ENCODE measurements at regions not wholly inside any gene's neighbourhood (a gene's known extent, or its start where the extent isn't known, plus 50 kb on each side); places are given as distances from the start of the nearest gene placed in this dataset.

DNA sequence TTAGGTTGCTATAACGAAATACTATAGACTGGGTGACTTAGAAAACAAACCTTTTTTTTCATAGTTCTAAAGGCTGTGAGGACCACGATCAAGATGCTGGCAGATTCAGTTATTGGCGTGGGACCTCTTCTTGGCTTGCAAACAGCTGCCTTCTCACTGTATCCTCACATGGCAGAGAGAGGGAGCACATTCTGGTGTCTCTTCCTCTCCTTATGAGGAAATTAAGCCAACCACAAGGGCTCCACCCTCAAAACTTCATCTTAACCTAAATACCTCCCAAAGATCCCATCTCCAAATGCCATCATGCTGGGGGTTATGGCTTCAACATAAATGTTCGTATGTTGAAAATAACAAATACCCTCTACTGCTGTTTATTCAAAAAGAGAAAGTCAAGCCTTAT lies 197.1 kb downstream of the CEMIP2 start:
- DNase-seq (ENCODE audit: low spot score in 2 of 2): no peak
- H3K36me3 ChIP-seq: no peaks in the 10 kb centered on the region
- H3K4me1 ChIP-seq: no peaks in the 10 kb centered on the region
- WGBS: 75% methylated on average over 4 of the region's 4 CpGs
- no peaks in the 10 kb centered on the region for H3K27me3 ChIP-seq
- TF ChIP-seq POLR2A (IDR thresholded peaks at IDR 0.05) (no peak), POLR2AphosphoS5 (IDR thresholded peaks at IDR 0.05) (no peak), EP300 (IDR thresholded peaks at IDR 0.05) (no peak)
- TF ChIP-seq, protein P1, sequence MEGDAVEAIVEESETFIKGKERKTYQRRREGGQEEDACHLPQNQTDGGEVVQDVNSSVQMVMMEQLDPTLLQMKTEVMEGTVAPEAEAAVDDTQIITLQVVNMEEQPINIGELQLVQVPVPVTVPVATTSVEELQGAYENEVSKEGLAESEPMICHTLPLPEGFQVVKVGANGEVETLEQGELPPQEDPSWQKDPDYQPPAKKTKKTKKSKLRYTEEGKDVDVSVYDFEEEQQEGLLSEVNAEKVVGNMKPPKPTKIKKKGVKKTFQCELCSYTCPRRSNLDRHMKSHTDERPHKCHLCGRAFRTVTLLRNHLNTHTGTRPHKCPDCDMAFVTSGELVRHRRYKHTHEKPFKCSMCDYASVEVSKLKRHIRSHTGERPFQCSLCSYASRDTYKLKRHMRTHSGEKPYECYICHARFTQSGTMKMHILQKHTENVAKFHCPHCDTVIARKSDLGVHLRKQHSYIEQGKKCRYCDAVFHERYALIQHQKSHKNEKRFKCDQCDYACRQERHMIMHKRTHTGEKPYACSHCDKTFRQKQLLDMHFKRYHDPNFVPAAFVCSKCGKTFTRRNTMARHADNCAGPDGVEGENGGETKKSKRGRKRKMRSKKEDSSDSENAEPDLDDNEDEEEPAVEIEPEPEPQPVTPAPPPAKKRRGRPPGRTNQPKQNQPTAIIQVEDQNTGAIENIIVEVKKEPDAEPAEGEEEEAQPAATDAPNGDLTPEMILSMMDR (IDR thresholded peaks at IDR 0.05): no peak
- H3K27ac ChIP-seq: no peak overlapping the region
- H3K9me3 ChIP-seq: no peaks in the 10 kb centered on the region
- no peak overlapping the region for H3K4me3 ChIP-seq

DNA sequence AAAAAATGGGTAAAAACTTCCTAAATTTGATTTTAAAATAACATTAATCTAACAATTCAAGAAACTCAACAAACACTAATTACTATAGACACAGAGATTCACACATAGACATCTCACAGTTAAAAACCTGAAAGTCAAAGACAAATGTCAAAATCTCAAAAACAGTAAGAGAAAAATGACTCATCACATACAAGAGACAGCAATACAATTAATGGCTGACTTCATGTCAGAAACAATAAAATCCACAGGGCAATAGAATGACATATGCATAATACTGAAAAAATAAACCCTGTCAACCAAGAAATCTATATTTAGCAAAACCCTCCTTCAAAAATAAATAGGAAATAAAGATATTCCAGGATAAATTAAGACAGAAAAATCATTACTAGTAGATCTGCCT lies 200.4 kb downstream of the CEMIP2 start:
- Histone ChIP-seq H3K4me3 (no peak overlapping the region), H3K27me3 (no peaks in the 10 kb centered on the region), H3K9me3 (no peaks in the 10 kb centered on the region), H3K36me3 (no peaks in the 10 kb centered on the region), H3K4me1 (no peaks in the 10 kb centered on the region), H3K27ac (no peak overlapping the region)
- TF ChIP-seq EP300 (IDR thresholded peaks at IDR 0.05): no peak
- DNase-seq (ENCODE audit: low spot score in 2 of 2): no peak

DNA sequence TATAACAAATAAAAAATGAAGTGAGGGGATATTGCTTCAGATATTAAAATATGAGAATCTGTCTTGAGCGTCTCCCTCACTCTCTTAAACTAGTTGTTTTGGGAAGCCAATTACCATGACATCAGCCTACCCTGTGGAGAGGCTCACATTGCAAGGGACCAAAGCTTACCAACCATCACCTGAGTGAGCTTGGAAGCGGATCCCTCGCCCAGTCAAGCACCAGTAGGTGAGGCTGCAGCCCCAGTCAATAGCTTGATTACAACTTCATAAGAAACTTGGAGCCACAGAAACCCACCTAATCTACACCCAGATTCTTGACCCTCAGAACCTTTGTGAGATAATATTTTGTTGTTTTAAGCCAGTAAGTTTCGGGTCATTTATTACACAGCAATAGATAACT lies 206.2 kb downstream of the CEMIP2 start:
- no peak for TF ChIP-seq POLR2A (IDR thresholded peaks at IDR 0.05)
- TF ChIP-seq POLR2AphosphoS5 (IDR thresholded peaks at IDR 0.05): no peak
- TF ChIP-seq, protein P1 (IDR thresholded peaks at IDR 0.05): no peak
- no peak for TF ChIP-seq EP300 (IDR thresholded peaks at IDR 0.05)
- Histone ChIP-seq H3K9me3 (no peaks in the 10 kb centered on the region), H3K27ac (no peak overlapping the region), H3K4me1 (no peaks in the 10 kb centered on the region), H3K4me3 (no peak overlapping the region), H3K36me3 (no peaks in the 10 kb centered on the region), H3K27me3 (no peaks in the 10 kb centered on the region)
- no peak for DNase-seq (ENCODE audit: low spot score in 2 of 2)
- 86% methylated on average over 4 of the region's 4 CpGs for WGBS

DNA sequence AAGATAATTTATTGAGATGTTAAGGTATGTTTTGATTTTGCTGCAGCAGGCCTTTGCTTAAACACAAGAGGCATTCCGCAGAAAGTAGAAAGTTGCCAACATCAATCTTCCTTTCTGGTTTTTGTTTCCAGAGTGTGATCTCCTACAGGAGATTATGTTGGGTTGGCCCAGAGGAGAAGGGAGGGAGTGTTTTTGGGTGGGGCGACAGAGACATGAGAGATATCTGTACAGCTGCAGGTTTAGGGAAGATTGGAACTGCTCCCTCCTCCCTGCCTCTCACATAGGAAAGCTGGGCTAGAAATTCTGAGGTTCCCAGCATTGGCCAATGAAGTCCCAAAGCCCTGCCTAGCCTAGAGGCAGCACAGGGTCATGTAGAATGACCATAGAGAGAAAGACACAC lies 211.0 kb downstream of the CEMIP2 start:
- no peak for TF ChIP-seq EP300 (IDR thresholded peaks at IDR 0.05)
- no peak for TF ChIP-seq POLR2AphosphoS5 (IDR thresholded peaks at IDR 0.05)
- TF ChIP-seq POLR2A (IDR thresholded peaks at IDR 0.05): no peak
- TF ChIP-seq, protein P1 (IDR thresholded peaks at IDR 0.05): no peak
- DNase-seq (ENCODE audit: low spot score in 2 of 2): no peak
- Histone ChIP-seq H3K9me3 (no peaks in the 10 kb centered on the region), H3K27ac (no peak overlapping the region), H3K36me3 (no peaks in the 10 kb centered on the region), H3K4me3 (no peak overlapping the region), H3K27me3 (no peaks in the 10 kb centered on the region), H3K4me1 (no peaks in the 10 kb centered on the region)
- WGBS: 54% methylated on average over 2 of the region's 2 CpGs

DNA sequence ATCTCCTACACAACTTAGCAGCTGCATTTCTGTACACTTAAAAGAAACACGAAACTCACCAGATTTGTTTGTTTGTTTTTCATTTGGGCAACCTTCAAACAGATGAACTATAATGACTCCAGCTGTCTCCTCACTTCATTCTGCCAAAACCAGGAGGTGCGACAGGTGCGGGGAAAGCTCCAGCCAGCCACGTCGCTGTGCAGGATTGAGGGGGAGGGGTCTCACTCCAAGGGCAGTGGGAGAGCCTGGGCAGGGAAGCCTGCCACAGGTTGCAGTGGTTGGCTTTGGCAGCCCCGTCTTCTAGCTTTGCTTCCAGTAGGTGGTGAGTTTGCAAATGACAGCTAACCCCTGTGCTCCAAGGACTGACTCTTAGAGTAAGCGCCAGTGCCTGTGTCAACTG lies 215.8 kb downstream of the CEMIP2 start:
- Histone ChIP-seq H3K27ac (no peak overlapping the region), H3K4me1 (no peaks in the 10 kb centered on the region), H3K9me3 (no peaks in the 10 kb centered on the region), H3K27me3 (no peaks in the 10 kb centered on the region), H3K4me3 (no peak overlapping the region), H3K36me3 (no peaks in the 10 kb centered on the region)
- TF ChIP-seq, protein P1 (IDR thresholded peaks at IDR 0.05): no peak
- TF ChIP-seq EP300 (IDR thresholded peaks at IDR 0.05) (no peak), POLR2AphosphoS5 (IDR thresholded peaks at IDR 0.05) (no peak), POLR2A (IDR thresholded peaks at IDR 0.05) (no peak)
- WGBS: 16% methylated on average over 7 of the region's 7 CpGs
- DNase-seq (ENCODE audit: low spot score in 2 of 2): no peak

DNA sequence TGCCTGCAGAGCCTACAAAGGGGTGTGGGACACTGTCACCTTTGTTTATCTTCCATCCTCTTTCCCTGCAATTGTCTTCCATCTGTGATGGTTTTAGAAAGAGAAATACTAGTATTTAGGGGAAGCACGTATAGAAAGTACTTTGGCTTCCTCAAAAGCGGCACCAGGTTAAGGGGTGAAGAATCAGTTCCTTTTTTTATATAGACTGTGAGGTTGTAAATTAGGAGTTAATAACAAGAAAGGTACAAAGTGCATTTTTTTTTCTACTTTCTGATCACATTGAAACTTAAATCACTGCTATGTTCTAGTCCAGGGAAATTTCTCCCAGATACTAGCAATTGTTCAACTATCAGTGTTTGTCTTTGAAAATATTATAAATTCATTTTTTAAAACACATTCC lies 219.3 kb downstream of the CEMIP2 start:
- Histone ChIP-seq H3K9me3 (no peaks in the 10 kb centered on the region), H3K4me1 (no peaks in the 10 kb centered on the region), H3K4me3 (no peak overlapping the region), H3K27ac (no peak overlapping the region), H3K36me3 (no peaks in the 10 kb centered on the region), H3K27me3 (no peaks in the 10 kb centered on the region)
- no peak for DNase-seq (ENCODE audit: low spot score in 2 of 2)
- TF ChIP-seq EP300 (IDR thresholded peaks at IDR 0.05) (no peak), POLR2A (IDR thresholded peaks at IDR 0.05) (no peak), POLR2AphosphoS5 (IDR thresholded peaks at IDR 0.05) (no peak)
- TF ChIP-seq, protein P1 (IDR thresholded peaks at IDR 0.05): no peak
- WGBS: 93% methylated on average over 2 of the region's 2 CpGs

All from suprapubic skin (tissue), 4 donors.